Islet of Langerhans (tissue), 1 donor: ENCODE measurements at regions not wholly inside any gene's neighbourhood (a gene's known extent, or its start where the extent isn't known, plus 50 kb on each side); places are given as distances from the start of the nearest gene placed in this dataset.
"Not testable (repeated sequence)": the region's sequence is repeated elsewhere in the genome, so short reads cannot be mapped to it uniquely, and the experiment has no call there.

Experiments used
- FAIRE-seq: peaks from one replicate; lab custom pipeline; 2011; peaks lifted over from hg19 to GRCh38; lab: Jason Lieb, UNC

GRCh38 chr1:233477359-233477758 lies 136.5 kb upstream of the KCNK1 start:
- FAIRE-seq, result peak; percentile 71

GRCh38 chr1:233478611-233479010 lies 135.3 kb upstream of the KCNK1 start:
- FAIRE-seq, result no peak

GRCh38 chr1:233479110-233479890 lies 134.6 kb upstream of the KCNK1 start:
- FAIRE-seq, result no peak

GRCh38 chr1:233480198-233480597 lies 133.7 kb upstream of the KCNK1 start:
- no peak for FAIRE-seq

- no peak for FAIRE-seq
Measured at GRCh38 chr1:233482388-233482787, 131.5 kb upstream of the KCNK1 start.

GRCh38 chr1:233485385-233485784 lies 128.5 kb upstream of the KCNK1 start:
- no peak for FAIRE-seq

GRCh38 chr1:233485809-233486398 lies 128.0 kb upstream of the KCNK1 start:
- no peak for FAIRE-seq

GRCh38 chr1:233487408-233487807 lies 126.5 kb upstream of the KCNK1 start:
- peak; percentile 84 for FAIRE-seq

- no peak for FAIRE-seq
Measured at GRCh38 chr1:233489411-233489810, 124.5 kb upstream of the KCNK1 start.

- FAIRE-seq, result no peak
Measured at GRCh38 chr1:233490488-233490887, 123.4 kb upstream of the KCNK1 start.

GRCh38 chr1:233491953-233492620 lies 121.8 kb upstream of the KCNK1 start:
- FAIRE-seq, result no peak

GRCh38 chr1:233496993-233497392 lies 116.9 kb upstream of the KCNK1 start:
- FAIRE-seq, result no peak

- no peak for FAIRE-seq
Measured at GRCh38 chr1:233497679-233498078, 116.2 kb upstream of the KCNK1 start.

GRCh38 chr1:233500106-233500505 lies 113.8 kb upstream of the KCNK1 start:
- no peak for FAIRE-seq

- no peak for FAIRE-seq
Measured at GRCh38 chr1:233503366-233503954, 110.4 kb upstream of the KCNK1 start.

GRCh38 chr1:233505130-233505529 lies 108.8 kb upstream of the KCNK1 start:
- no peak for FAIRE-seq

- FAIRE-seq, result not testable (repeated sequence)
Measured at GRCh38 chr1:233505889-233506288, 108.0 kb upstream of the KCNK1 start.

- no peak for FAIRE-seq
Measured at GRCh38 chr1:233509526-233509925, 104.4 kb upstream of the KCNK1 start.

- no peak for FAIRE-seq
Measured at GRCh38 chr1:233512538-233512937, 101.4 kb upstream of the KCNK1 start.

- FAIRE-seq, result no peak
Measured at GRCh38 chr1:233513431-233513830, 100.5 kb upstream of the KCNK1 start.

GRCh38 chr1:233514946-233515391 lies 98.9 kb upstream of the KCNK1 start:
- FAIRE-seq, result no peak

- FAIRE-seq, result no peak
Measured at GRCh38 chr1:233516732-233517131, 97.2 kb upstream of the KCNK1 start.

- FAIRE-seq, result peak; percentile 53
Measured at GRCh38 chr1:233518344-233518743, 95.6 kb upstream of the KCNK1 start.
